AG04450 (cell line): ENCODE measurements at regions not wholly inside any gene's neighbourhood (a gene's known extent, or its start where the extent isn't known, plus 50 kb on each side); places are given as distances from the start of the nearest gene placed in this dataset.
"Not testable (repeated sequence)": the region's sequence is repeated elsewhere in the genome, so short reads cannot be mapped to it uniquely, and the experiment has no call there.

Experiments used
- CTCF ChIA-PET: fragments of 300-600, 350-600 bp; formaldehyde crosslinking; extraction: SDS; loops from one replicate; lab custom pipeline; 2022; ENCODE audit warnings: antibody characterized with exemption, inconsistent platforms; lab: Charles Lee
- POLR2A ChIA-PET: fragments of 350-600 bp; formaldehyde crosslinking; extraction: SDS; loops from one replicate; lab custom pipeline; 2021; ENCODE audit warnings: antibody characterized with exemption, inconsistent platforms; lab: Yijun Ruan, JAX
- DNase-seq: peaks from one replicate; pipeline ENCODE4 v3.0.0-alpha.2; 2011; ENCODE audit warnings: low read depth, low spot score
- H3K27ac ChIP-seq: one replicate; pipeline ENCODE4 v1.5.1; 2012; ENCODE audit warnings: low read depth, low read length, control low read depth
- H3K27me3 ChIP-seq: one replicate; pipeline ENCODE4 v1.6.0; 2012; ENCODE audit warnings: low read length; ENCODE audit not compliant: control insufficient read depth, insufficient read depth
- H3K4me3 ChIP-seq: 2 replicates; pipeline ENCODE4 v1.5.1; 2011; ENCODE audit warnings: mild to moderate bottlenecking, low read depth, low read length, control low read depth
- H3K9me3 ChIP-seq: 2 replicates; pipeline ENCODE4 v1.5.1; 2012; ENCODE audit warnings: low read length; ENCODE audit not compliant: control insufficient read depth, insufficient read depth
- TF ChIP-seq, protein P1 (sequence below): IDR thresholded peaks from 2 replicates; pipeline ENCODE4 v1.5.1; 2011; ENCODE audit warnings: low read depth, low read length, control low read depth, inconsistent platforms

DNA sequence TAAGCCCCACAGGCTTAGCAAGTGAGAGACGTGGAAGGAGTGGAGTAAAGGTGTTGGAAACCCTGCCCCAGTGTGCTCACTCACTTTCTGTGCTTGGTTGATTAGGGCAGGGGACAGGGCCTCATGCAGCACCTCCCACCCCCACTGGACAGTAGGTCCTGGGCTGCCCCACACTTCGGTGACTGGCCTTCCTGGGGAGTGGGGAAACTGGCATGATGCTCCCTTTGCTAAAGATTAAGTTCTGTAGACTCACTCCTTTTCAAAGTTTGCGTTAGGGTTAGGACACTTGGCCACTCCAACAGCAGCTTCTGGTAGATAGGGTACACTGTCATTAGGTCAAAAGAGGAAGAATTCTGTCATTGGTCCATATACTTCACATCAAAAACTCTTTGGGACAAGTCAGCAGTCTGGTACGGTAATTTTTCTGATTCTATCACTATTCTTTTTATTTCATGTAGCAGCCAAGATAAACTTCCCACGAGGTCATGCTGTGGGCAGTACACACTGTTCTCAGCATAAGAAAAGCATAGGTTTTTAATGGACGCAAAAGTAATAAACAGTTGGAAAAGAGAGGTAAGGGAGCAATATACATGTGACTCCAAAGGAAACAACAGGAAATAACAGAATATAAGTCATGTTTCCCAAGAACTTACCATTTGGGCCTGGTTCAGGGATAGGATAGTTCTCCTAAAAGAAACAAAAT lies 106.6 kb upstream of the TERB2 start:
- H3K27me3 ChIP-seq, H3K27ac ChIP-seq, DNase-seq, CTCF ChIA-PET, H3K4me3 ChIP-seq, H3K9me3 ChIP-seq, POLR2A ChIA-PET: not testable (repeated sequence)

- TF ChIP-seq, protein P1, sequence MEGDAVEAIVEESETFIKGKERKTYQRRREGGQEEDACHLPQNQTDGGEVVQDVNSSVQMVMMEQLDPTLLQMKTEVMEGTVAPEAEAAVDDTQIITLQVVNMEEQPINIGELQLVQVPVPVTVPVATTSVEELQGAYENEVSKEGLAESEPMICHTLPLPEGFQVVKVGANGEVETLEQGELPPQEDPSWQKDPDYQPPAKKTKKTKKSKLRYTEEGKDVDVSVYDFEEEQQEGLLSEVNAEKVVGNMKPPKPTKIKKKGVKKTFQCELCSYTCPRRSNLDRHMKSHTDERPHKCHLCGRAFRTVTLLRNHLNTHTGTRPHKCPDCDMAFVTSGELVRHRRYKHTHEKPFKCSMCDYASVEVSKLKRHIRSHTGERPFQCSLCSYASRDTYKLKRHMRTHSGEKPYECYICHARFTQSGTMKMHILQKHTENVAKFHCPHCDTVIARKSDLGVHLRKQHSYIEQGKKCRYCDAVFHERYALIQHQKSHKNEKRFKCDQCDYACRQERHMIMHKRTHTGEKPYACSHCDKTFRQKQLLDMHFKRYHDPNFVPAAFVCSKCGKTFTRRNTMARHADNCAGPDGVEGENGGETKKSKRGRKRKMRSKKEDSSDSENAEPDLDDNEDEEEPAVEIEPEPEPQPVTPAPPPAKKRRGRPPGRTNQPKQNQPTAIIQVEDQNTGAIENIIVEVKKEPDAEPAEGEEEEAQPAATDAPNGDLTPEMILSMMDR: peak; percentile 84
- H3K27me3 ChIP-seq, H3K27ac ChIP-seq, POLR2A ChIA-PET, H3K4me3 ChIP-seq, H3K9me3 ChIP-seq: not testable (repeated sequence)
- peak; percentile 7 for DNase-seq
- CTCF ChIA-PET: interaction anchor here (0.6 to 1.8 kb wide), 15 partner anchors 9 to 1313 kb away, joined by 3 to 17 read pairs (median 4); partner anchors contain the start of genes SORD and SPG11
Observed at GRCh38 chr15:44853304-44853950, 103.1 kb upstream of the TERB2 start.

- CTCF ChIA-PET: interaction anchor here (0.8 kb wide), 1 partner anchor 133 kb away, joined by 3 read pairs; no protein-coding TSS in a partner anchor
- H3K4me3 ChIP-seq, DNase-seq, H3K27me3 ChIP-seq, H3K27ac ChIP-seq, POLR2A ChIA-PET, H3K9me3 ChIP-seq: not testable (repeated sequence)
Observed at GRCh38 chr15:44854696-44855095, 101.8 kb upstream of the TERB2 start.

GRCh38 chr15:44856284-44856683 lies 100.2 kb upstream of the TERB2 start:
- H3K27me3 ChIP-seq, POLR2A ChIA-PET, DNase-seq, H3K4me3 ChIP-seq, H3K27ac ChIP-seq, CTCF ChIA-PET, H3K9me3 ChIP-seq: not testable (repeated sequence)

DNA sequence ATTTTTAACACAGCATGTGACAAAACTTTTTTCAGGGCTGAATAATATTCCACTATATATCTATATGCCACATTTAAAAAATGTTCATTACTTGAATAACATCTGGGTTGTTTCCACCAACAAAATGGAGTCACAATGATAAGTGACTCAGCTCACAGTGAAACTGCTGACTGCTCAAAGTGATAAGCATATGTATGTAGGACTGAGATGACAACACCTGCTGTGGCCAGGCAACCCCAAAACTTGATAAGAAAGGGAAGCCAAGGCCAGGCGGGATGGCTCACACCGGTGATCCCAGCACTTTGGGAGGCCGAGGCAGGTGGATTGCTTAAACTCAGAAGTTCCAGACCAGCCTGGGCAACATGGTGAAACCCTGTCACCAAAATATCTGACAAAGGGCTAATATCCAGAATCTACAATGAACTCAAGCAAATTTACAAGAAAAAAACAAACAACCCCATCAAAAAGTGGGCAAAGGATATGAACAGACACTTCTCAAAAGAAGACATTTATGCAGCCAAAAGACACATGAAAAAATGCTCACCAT lies 99.2 kb upstream of the TERB2 start:
- H3K27ac ChIP-seq, H3K9me3 ChIP-seq, H3K27me3 ChIP-seq, H3K4me3 ChIP-seq, POLR2A ChIA-PET, CTCF ChIA-PET, DNase-seq: not testable (repeated sequence)

DNA sequence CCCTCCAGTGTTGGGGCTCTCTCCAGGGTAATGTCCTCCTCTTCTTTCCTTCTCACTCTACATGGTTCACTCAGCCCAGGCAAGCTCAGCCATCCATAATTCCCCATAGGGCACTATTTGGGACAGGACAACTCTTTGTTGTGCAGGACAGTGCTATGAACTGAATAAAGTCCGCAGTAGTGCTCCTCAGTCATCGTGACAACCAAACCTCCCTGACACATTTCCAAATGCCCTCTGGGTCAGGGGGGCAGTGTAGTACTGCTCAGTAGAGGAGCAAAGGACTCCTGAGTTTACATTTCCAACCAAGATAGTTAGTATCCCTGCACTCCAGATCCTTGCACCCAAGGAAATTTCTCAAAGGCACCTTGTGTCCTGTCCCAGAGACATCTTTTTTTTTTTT lies 97.4 kb upstream of the TERB2 start:
- POLR2A ChIA-PET, H3K27me3 ChIP-seq, H3K9me3 ChIP-seq, DNase-seq, H3K4me3 ChIP-seq, H3K27ac ChIP-seq, CTCF ChIA-PET: not testable (repeated sequence)

GRCh38 chr15:44860168-44860567 lies 96.3 kb upstream of the TERB2 start:
- POLR2A ChIA-PET, H3K27me3 ChIP-seq, CTCF ChIA-PET: not testable (repeated sequence)

More at GRCh38 chr15:44860168-44860567, 96.3 kb upstream of the TERB2 start:
- H3K4me3 ChIP-seq, H3K9me3 ChIP-seq, DNase-seq, H3K27ac ChIP-seq: not testable (repeated sequence)
